ENCODE measurements at regions not wholly inside any gene's neighbourhood (a gene's known extent, or its start where the extent isn't known, plus 50 kb on each side); places are given as distances from the start of the nearest gene placed in this dataset.

DNA sequence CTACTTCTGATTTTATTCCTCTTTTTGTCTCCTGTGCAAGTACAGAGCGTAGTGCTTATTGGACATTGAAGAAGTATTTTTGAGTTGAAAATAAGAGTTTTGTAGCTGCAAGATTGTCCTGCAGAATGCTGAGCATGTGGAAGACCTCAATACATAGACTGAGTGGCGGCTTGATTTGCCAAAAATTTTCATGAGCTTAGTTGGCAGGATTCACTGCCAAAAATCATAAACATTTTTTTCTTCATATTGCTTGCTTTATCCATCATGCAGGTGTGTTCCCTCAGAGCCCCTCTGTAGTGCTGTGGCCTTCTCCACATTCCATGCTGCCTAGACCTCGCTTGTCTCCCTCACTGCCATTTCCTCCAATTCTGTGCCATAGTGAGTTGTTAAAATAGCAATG is 100.1 kb downstream of the DUSP10 start:
- TF ChIP-seq EZH2phosphoT487 (IDR thresholded peaks at IDR 0.05; ENCODE audit: insufficient read depth, low read depth) = no peak
- TF ChIP-seq EZH2 (IDR thresholded peaks at IDR 0.05; ENCODE audit: insufficient read depth, poor library complexity, severe bottlenecking) = no peak
